ENCODE measurements at regions not wholly inside any gene's neighbourhood (a gene's known extent, or its start where the extent isn't known, plus 50 kb on each side); places are given as distances from the start of the nearest gene placed in this dataset.

DNA sequence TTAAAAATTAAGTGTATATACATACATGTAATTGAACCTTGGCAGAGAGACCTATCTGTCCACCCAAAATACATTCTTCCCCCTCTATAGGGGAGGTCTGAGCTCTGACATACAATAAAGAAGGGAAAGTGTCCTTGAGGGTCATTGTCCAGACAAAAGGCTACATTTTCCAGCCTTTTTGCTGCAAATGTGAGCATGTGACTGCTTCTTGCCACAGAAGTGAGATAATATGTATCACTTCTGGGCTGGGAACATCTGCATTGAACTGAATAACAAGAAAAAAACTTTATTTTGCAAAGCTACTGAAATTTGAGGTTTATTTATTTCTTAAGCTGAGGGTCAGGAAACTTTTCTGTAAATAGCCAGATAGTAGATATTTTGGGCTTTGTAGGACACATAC, 131.3 kb downstream of the TBC1D30 start:
- Histone ChIP-seq H3K9me3 (ENCODE audit: severe bottlenecking) (no peaks in the 10 kb centered on the region), H3K4me3 (ENCODE audit: severe bottlenecking) (no peak overlapping the region), H3K36me3 (ENCODE audit: low read depth) (no peaks in the 10 kb centered on the region), H3K4me1 (ENCODE audit: insufficient read depth, poor library complexity, severe bottlenecking) (no peaks in the 10 kb centered on the region), H3K27ac (ENCODE audit: poor library complexity, severe bottlenecking) (no peak overlapping the region), H3K27me3 (ENCODE audit: insufficient read depth, poor library complexity, severe bottlenecking) (no peaks in the 10 kb centered on the region)
- no peak for ATAC-seq (ENCODE audit: low read depth)
- TF ChIP-seq, protein P1, sequence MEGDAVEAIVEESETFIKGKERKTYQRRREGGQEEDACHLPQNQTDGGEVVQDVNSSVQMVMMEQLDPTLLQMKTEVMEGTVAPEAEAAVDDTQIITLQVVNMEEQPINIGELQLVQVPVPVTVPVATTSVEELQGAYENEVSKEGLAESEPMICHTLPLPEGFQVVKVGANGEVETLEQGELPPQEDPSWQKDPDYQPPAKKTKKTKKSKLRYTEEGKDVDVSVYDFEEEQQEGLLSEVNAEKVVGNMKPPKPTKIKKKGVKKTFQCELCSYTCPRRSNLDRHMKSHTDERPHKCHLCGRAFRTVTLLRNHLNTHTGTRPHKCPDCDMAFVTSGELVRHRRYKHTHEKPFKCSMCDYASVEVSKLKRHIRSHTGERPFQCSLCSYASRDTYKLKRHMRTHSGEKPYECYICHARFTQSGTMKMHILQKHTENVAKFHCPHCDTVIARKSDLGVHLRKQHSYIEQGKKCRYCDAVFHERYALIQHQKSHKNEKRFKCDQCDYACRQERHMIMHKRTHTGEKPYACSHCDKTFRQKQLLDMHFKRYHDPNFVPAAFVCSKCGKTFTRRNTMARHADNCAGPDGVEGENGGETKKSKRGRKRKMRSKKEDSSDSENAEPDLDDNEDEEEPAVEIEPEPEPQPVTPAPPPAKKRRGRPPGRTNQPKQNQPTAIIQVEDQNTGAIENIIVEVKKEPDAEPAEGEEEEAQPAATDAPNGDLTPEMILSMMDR (IDR thresholded peaks at IDR 0.05; ENCODE audit: poor library complexity, severe bottlenecking), result no peak
- DNase-seq (ENCODE audit: low spot score), result no peak

DNA sequence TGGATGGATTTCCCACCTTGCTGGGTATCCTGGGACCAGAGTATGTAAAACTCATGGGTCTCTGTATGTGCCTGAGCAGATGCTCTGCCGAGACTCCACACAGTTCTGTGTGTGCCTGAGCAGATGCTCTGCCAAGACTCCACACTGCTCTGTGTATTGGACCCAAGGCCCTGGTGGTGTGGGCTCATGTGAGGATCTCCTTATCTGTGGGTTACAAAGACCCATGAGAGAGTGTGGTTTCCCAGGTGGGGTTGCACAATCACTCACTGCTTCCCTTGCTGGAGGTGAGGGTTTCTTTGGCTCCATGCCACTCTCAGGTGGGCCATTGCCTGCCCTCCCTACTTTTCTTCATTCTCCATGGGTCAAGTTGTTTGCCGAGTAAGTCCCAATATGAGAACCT, 141.5 kb downstream of the TBC1D30 start:
- Histone ChIP-seq H3K4me3 (ENCODE audit: severe bottlenecking) (no peak overlapping the region), H3K27ac (ENCODE audit: poor library complexity, severe bottlenecking) (no peak overlapping the region), H3K4me1 (ENCODE audit: insufficient read depth, poor library complexity, severe bottlenecking) (peaks cover 15% of the 10 kb centered on the region), H3K27me3 (ENCODE audit: insufficient read depth, poor library complexity, severe bottlenecking) (no peaks in the 10 kb centered on the region), H3K9me3 (ENCODE audit: severe bottlenecking) (no peaks in the 10 kb centered on the region), H3K36me3 (ENCODE audit: low read depth) (no peaks in the 10 kb centered on the region)
- ATAC-seq (ENCODE audit: low read depth) (no peak), DNase-seq (ENCODE audit: low spot score) (no peak)
- TF ChIP-seq, protein P1 (IDR thresholded peaks at IDR 0.05; ENCODE audit: poor library complexity, severe bottlenecking), result no peak

DNA sequence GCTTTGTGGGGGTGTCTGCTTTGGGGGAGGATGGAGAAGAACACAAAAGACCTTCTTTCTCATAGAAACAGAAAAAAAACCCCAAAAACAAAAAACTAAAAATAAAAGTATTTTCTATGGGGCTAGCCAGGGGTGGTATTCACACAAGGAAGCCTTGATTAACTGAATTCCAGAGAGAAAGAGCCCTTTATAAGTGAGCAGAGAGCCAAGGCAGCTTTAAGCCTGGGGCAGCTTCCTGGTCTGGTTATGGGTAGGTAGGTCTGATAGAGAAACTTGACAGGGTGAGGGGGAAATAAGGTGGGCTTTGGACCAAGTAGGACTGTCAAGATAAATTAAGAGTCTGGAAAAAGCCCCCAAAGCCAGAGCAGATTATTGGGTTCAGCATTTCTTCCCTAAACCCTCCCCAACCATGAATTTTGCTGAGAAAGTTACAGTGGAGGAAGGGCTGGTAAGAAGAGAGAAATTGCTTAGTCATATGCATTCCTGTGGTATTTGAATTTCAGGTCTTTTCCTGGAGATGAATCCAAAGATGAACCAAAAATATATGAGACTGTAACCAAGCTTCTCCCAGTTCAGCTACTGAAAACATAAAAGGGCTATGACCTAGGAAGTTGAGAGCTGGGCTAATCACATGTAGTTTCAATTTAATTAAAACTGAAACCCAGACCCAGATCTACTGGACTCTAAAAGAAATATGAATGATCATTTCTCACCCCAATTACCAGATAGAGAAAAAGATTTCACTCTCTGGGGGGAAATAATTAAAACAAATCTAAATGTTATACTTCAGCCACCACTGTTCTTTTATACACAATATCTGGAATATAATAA, 144.8 kb downstream of the TBC1D30 start:
- TF ChIP-seq, protein P1 (IDR thresholded peaks at IDR 0.05; ENCODE audit: poor library complexity, severe bottlenecking), result no peak
- H3K27me3 ChIP-seq (ENCODE audit: insufficient read depth, poor library complexity, severe bottlenecking), result no peaks in the 10 kb centered on the region
- H3K4me3 ChIP-seq (ENCODE audit: severe bottlenecking), result no peak overlapping the region
- H3K27ac ChIP-seq (ENCODE audit: poor library complexity, severe bottlenecking), result peak overlapping the region; percentile 60
- no peaks in the 10 kb centered on the region for H3K9me3 ChIP-seq (ENCODE audit: severe bottlenecking)
- ATAC-seq (ENCODE audit: low read depth), result peak; percentile 97
- no peak for DNase-seq (ENCODE audit: low spot score)
- no peaks in the 10 kb centered on the region for H3K36me3 ChIP-seq (ENCODE audit: low read depth)
- peaks cover 15% of the 10 kb centered on the region for H3K4me1 ChIP-seq (ENCODE audit: insufficient read depth, poor library complexity, severe bottlenecking)

DNA sequence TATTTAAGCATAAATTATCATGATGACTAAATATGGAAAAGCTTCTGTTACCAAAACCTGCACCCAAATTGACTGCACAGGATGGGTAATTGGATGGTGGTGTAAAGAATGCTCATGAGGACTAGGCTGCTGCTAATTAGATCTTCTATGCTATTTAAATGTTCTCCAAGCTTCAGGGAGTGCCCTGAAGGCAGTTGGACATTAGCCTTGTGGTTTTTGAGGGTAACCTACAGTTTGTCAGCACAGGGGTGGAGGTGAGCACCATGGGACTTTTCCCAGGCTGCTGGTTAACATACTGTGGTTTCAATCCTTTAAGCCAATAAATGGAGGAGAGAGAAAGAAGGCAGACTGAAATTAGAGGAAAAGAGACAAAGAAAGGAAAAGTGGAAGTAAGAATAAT, 145.0 kb downstream of the WIF1 start:
- no peaks in the 10 kb centered on the region for H3K36me3 ChIP-seq (ENCODE audit: low read depth)
- no peak for ATAC-seq (ENCODE audit: low read depth)
- H3K9me3 ChIP-seq (ENCODE audit: severe bottlenecking), result peaks cover 2% of the 10 kb centered on the region
- H3K27ac ChIP-seq (ENCODE audit: poor library complexity, severe bottlenecking), result no peak overlapping the region
- TF ChIP-seq, protein P1 (IDR thresholded peaks at IDR 0.05; ENCODE audit: poor library complexity, severe bottlenecking), result no peak
- DNase-seq (ENCODE audit: low spot score), result no peak
- peaks cover 2% of the 10 kb centered on the region for H3K4me1 ChIP-seq (ENCODE audit: insufficient read depth, poor library complexity, severe bottlenecking)
- no peak overlapping the region for H3K4me3 ChIP-seq (ENCODE audit: severe bottlenecking)
- no peaks in the 10 kb centered on the region for H3K27me3 ChIP-seq (ENCODE audit: insufficient read depth, poor library complexity, severe bottlenecking)

DNA sequence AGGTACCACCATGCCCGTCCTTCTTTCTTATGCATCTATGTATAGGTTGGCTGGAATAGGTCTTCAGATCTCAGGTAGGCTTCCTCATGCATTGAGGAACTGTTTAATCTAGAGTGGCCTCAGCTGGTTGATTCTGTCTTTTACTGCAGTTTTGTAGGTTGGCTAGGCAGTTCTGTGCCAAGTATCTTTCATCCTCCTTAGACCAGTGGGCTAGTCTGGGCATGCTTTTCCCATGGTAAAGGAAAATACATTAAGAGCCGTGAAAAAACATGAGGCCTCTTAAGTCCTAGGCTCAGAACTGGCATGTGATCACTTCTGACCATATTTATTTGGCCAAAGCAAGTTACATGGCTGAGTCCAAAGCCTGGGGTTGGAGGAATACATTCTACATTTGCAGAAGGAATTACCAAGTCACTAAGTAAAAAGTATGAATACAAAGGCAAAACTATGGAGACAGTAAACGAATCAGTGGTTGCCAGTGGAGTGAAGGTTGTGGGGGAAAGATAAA, 137.3 kb downstream of the WIF1 start:
- ATAC-seq (ENCODE audit: low read depth) (peak; percentile 79), DNase-seq (ENCODE audit: low spot score) (no peak)
- Histone ChIP-seq H3K27ac (ENCODE audit: poor library complexity, severe bottlenecking) (no peak overlapping the region), H3K4me3 (ENCODE audit: severe bottlenecking) (no peak overlapping the region), H3K9me3 (ENCODE audit: severe bottlenecking) (peaks cover 9% of the 10 kb centered on the region), H3K36me3 (ENCODE audit: low read depth) (no peaks in the 10 kb centered on the region), H3K4me1 (ENCODE audit: insufficient read depth, poor library complexity, severe bottlenecking) (peaks cover 9% of the 10 kb centered on the region), H3K27me3 (ENCODE audit: insufficient read depth, poor library complexity, severe bottlenecking) (no peaks in the 10 kb centered on the region)
- TF ChIP-seq, protein P1 (IDR thresholded peaks at IDR 0.05; ENCODE audit: poor library complexity, severe bottlenecking), result no peak
